GM21515 (cell line): ENCODE measurements at regions not wholly inside any gene's neighbourhood (a gene's known extent, or its start where the extent isn't known, plus 50 kb on each side); places are given as distances from the start of the nearest gene placed in this dataset.

Source experiments
- ATAC-seq: cut with Tn5 transposase; IDR thresholded peaks from one replicate; pipeline ENCODE4 v1.9.1; 2021; ENCODE audit not compliant: unreplicated experiment

GRCh38 chrX:38886112-38886511 is 84.9 kb downstream of the MID1IP1 start:
- no peak for ATAC-seq

GRCh38 chrX:38887222-38887621 is 86.0 kb downstream of the MID1IP1 start:
- ATAC-seq: no peak

- no peak for ATAC-seq
Observed at GRCh38 chrX:38890326-38890725, 89.1 kb downstream of the MID1IP1 start.

DNA sequence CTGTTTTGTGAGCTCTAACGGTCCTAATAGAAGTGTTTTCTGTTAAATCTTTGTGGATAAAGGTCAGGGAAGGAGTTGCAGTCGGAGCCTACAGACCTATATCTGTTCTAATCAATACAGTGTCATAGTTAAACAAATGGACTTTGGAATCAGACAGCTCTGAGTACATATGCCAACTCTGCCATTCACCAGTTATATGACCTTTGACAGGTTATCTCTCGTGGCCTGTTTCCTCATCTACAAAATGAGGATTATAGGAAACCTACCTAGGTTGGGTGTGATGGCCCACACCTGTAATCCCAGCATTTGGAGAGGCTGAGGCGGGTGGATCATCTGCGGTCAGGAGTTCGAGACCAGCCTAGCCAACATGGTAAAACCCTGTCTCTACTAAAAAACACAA is 89.7 kb downstream of the MID1IP1 start:
- ATAC-seq: no peak

- peak; percentile 92 for ATAC-seq
Observed at GRCh38 chrX:38891641-38892413, 90.6 kb downstream of the MID1IP1 start.

DNA sequence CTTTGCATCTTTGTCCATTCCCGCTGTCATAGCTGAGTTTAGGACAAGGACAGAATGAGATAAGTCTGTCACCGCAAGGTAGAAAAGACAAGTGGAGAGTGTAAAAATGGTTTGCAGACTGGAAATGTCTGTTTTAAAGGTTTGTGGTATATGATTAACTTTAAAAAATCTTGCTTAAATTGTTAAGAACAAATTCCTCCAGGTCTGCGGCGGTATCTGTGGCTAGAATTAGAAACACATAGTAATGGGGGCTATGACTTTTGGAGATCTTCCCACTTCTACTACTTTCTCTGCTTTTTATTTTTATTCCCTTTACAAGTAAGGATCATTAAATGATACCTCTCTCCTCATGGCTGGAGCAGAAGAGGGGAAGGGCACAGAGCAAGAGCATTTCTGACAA is 92.2 kb downstream of the MID1IP1 start:
- no peak for ATAC-seq

DNA sequence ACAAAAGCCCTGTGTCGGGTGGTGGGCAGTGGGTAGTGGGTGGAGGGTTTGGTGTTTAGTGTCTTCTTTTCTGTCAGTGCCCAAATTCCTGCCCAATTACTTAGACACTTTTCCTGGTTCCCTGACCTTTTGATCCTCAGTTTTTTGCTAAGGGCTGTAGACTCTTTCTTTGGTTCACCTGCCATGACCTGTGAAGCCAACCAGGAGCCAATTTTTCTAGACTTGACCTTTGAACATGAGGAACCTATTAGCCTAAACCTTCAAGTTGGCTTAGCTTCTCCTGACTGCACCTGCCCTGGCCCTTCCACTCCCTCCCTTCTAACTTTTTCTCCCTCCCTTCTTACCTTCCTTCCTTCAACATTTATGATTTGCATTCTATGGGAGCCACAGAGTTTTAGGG is 94.5 kb downstream of the MID1IP1 start:
- ATAC-seq: no peak

- ATAC-seq: peak; percentile 48
Observed at GRCh38 chrX:38896724-38897298, 95.6 kb downstream of the MID1IP1 start.

GRCh38 chrX:38898261-38898660 is 97.0 kb downstream of the MID1IP1 start:
- no peak for ATAC-seq

GRCh38 chrX:38899650-38900049 is 98.4 kb downstream of the MID1IP1 start:
- ATAC-seq: no peak

DNA sequence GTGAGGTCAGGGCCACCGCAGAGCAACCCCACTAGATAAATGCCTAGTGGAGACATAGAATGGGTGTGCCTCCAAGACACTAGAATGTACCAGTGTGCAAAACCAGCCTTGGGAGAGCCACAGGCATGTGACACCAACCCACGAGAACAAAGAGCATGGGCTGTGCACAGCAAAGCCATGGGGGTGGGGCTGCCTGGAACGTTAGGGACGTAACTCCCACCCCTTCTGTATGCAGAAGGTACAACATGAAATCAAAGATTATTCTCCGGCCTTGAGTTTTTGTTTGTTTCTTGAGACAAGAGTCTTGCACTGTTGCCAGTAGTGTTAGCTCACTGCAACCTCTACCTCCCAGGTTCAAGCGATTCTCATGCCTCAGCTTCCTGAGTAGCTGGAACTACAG is 99.5 kb downstream of the MID1IP1 start:
- no peak for ATAC-seq

DNA sequence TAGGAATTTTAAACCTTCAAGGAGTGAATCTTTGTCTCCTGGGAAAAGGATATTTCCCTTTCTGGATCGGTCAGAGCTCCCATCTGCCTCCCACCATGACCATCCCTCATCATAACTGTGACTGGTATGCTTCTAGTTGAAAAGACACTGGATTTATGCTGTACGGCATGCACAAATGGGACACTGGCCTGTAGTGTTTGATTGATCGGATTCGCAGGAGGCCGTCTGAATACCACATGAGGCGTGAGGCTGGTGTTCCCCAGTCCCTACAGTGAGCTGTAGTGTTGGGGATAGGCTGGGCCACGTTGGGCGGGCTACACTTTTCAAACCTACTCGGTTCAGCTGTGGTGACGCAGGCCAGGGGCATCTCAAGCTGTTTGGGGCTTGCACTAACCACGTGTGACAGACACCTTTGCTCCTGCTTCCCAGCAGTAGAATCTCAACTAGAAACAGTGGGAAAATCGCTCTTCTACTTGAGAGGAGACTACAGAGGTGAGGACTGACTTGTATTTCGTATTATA is 101.8 kb downstream of the MID1IP1 start:
- no peak for ATAC-seq

DNA sequence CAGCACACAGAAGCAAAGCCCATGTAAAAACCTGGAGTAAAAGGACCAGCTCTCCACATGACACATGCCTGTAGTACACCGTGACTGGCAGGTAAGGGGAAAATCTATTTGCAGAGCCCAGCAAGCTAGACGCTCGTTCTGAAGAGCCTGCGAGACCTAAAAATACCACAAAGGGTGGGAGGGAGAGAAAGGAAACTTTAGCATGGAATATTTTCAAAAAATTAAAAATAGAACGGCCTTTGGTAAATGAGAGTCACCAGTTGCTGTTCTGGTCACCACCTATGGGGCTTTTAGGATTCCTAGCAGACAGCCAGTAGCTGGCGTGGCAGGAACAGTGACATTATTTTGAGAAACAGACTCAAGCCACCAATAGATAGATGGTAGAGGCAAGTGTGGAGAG is 115.5 kb downstream of the MID1IP1 start:
- ATAC-seq: no peak

DNA sequence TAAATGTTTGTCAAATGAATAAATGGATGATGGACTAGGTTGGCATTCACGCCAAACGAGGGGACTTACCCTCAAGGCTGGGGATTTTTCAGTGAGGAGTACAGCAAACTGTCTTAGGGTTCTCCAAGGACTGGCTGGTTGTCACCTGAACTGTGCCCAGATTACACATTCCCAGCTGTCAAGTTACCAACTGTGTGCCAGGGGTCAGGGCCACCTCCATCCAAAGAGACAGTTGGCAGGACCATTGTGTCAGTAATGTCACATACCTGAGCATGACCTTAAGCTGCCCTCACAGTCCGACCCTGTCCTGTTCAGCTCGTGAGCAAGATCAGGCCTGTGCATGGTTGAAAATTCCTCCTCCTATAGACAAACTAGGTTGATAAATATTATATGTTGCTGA is 116.7 kb downstream of the MID1IP1 start:
- no peak for ATAC-seq

- ATAC-seq: no peak
Observed at GRCh38 chrX:38919202-38919601, 117.9 kb downstream of the MID1IP1 start.

- no peak for ATAC-seq
Observed at GRCh38 chrX:38919853-38920528, 118.7 kb downstream of the MID1IP1 start.

DNA sequence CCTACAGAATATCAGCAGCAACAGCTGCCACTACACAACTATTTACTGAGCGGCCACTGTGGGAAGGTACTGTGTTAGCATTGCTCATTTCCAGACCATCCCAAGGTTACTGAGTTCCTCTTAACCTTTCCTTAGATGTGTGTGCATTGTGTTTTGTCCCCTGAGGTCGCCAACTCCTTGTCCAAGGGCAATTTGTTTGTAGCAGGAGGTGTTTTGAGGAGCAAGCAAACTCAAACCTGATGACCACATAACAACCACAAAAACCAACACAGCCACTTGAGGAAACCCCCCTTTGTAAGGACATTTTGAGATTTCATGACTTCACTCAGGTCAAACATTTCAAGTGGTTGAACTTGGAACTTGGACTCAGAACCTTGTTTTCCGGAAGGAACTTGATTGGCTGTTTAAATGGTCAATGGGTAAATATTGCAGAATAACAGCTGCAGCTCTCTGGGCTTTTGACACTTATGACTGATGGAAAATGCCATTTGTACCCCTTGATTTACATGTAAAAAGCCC is 122.3 kb downstream of the MID1IP1 start:
- ATAC-seq: no peak

GRCh38 chrX:38927592-38927991 is 126.3 kb downstream of the MID1IP1 start:
- no peak for ATAC-seq

DNA sequence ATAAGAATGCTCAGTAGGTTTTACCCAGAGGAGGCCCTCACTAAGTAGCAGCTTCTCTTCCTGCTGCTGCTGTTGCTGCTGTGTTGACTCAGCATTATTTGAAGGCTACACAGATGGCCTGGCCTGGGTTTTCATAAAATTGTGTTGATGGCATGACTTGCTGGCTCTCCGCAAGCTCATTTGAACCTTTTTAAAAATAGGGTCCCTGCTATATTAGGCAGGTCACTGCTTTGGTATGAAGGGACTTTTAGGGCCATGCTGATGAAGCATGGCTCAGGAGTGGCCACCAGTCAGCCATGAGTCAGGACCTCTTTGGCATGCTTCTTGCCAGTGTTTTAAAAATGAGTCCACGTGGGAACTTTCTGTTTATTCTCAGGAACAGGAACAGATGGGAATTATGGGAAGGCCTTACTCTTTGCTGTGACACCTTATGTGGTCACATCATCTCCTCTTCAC is 128.7 kb downstream of the MID1IP1 start:
- no peak for ATAC-seq

- ATAC-seq: no peak
Observed at GRCh38 chrX:38930474-38930873, 129.2 kb downstream of the MID1IP1 start.

- no peak for ATAC-seq
Observed at GRCh38 chrX:38935561-38935960, 134.3 kb downstream of the MID1IP1 start.

DNA sequence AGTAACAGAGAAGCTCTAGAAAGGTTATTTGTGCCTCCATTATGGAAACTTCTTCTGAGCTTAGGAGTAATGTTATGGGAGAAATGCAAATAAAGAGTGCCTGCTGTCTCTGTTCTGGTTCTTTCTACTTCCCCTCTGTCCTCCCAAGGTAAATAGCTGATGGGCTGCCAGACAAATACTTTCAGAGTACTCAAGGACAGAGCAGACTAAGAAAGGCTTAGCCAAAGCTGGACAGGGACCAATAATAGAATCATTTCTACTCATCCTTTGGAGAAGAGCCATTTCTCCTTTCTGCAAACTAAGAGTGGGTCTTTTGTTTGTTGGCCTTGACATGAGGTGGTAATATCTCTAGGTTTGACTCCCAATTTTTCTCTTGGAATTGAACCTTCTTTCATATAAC is 136.1 kb downstream of the MID1IP1 start:
- no peak for ATAC-seq
